ENCODE measurements at regions not wholly inside any gene's neighbourhood (a gene's known extent, or its start where the extent isn't known, plus 50 kb on each side); places are given as distances from the start of the nearest gene placed in this dataset.

DNA sequence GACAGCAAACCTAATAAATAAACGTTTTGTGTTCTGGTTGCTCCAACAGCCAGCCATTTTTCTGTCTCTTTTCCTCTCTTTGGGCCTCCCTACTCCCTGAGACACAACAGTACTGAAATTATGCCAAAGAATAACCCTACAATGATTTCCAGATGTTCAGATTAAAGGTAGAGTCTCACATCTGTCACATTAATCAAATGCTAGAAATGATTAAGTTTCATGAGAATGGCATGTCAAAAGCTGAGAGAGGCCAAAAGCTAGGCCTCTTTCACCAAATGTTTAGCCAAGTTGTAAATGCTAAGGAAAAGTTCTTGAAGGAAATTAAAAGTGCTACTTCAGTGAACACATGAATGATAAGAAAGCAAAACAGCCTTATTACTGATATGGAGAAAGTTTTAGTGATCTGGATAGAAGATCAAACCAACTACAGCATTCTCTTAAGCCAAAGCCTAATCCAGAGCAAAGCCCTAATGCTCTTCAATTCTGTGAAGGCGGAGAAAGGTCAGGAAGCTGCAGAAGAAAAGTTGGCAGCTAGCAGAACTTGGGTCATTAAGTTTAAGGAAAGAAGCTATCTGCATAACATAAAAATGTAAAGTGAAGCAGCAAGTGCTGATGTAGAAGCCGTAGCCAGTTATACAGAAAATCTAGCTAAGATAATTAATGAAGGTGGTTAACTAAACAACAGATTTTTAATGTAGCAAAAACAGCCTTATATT lies 182.1 kb upstream of the NUDT6 start:
- H3K9me3 Mint-ChIP-seq: no peaks in the 10 kb centered on the region
- H3K27me3 Mint-ChIP-seq: no peaks in the 10 kb centered on the region
- H3K36me3 Mint-ChIP-seq: peaks cover 6% of the 10 kb centered on the region
- H3K27ac Mint-ChIP-seq: no peak overlapping the region
- H3K4me3 Mint-ChIP-seq: no peak overlapping the region
- H3K4me1 Mint-ChIP-seq: peaks cover 3% of the 10 kb centered on the region

DNA sequence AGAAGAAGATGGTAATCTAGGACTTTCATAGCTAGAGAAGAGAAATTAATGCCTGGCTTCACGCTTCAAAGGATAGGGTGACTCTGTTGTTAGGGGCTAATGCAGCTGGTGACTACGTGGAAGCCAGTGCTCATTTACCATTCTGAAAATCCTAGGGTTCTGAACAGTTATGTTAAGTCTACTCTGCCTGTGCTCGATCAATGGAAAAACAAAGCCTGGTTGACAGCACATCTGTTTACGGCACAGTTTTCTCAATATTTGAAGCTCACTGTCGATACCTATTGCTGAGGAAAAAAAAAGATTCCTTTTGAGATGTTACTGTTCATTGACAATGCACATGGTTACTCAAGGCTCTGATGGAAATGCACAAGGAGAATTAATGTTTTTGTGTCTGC lies 182.6 kb upstream of the NUDT6 start:
- H3K27ac Mint-ChIP-seq: no peak overlapping the region
- H3K4me3 Mint-ChIP-seq: no peak overlapping the region
- H3K4me1 Mint-ChIP-seq: peaks cover 3% of the 10 kb centered on the region
- peaks cover 6% of the 10 kb centered on the region for H3K36me3 Mint-ChIP-seq
- no peaks in the 10 kb centered on the region for H3K9me3 Mint-ChIP-seq
- no peaks in the 10 kb centered on the region for H3K27me3 Mint-ChIP-seq

DNA sequence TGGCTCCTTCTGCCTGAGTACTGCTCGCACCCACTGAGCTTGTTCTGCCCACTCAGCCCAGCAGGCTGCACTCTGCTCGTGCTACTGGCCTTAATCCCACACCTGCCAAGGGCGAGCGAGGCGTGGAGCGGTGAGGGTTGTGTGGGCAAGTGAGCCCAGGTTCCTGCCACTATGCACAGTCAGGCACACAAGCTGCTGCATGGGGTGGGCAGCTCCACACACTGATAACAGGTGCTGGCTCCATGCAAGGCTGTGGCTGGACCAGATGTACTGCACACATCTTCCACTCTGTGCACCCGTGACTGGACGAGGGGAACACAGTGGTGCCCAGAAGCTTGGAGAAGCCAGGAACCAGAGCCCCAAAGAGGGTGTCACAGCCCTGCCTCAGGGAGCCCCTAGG lies 184.3 kb upstream of the NUDT6 start:
- peaks cover 9% of the 10 kb centered on the region for H3K36me3 Mint-ChIP-seq
- H3K4me3 Mint-ChIP-seq: no peak overlapping the region
- no peaks in the 10 kb centered on the region for H3K9me3 Mint-ChIP-seq
- H3K4me1 Mint-ChIP-seq: peaks cover 3% of the 10 kb centered on the region
- H3K27ac Mint-ChIP-seq: no peak overlapping the region
- no peaks in the 10 kb centered on the region for H3K27me3 Mint-ChIP-seq

DNA sequence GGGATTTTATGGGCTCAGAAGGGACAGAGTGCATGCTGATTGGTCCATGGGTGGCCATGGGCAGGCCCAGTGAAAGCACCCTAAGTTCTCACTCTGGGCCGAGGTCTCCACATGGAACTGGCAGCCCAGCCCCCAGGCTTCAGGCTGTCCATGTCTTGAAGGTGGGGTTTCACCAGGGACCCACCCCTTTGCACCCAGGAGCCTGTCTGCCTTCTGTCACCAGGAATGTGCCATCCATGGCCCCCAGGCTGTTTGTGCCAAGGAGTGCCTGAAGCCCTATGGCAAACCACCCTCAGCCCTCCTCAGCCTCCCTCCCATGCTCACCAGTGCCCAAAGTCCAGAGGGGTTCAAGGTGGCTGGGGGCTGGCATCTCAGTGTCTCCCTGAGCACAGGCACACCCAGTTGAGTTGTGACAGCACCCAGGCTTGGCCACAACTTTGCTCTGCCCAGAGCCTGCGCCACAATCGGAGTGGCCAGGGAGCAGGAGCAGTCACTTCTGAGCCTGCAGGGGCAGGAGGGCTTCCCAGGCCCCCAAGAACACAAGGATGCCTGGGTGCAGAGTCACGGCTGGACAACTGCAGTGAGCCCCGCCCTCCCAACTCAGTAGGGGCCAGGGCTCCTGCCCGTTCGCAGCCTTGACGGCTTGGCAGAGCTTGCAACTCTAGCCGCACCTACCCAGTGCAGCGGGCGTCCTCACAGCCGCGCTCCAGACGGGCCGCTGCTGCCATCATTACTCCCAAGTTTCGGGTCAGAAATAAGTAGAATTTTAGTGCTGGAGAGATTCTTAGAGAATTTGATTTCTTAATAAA lies 185.3 kb upstream of the NUDT6 start:
- H3K27me3 Mint-ChIP-seq: no peaks in the 10 kb centered on the region
- H3K4me1 Mint-ChIP-seq: peaks cover 3% of the 10 kb centered on the region
- H3K9me3 Mint-ChIP-seq: no peaks in the 10 kb centered on the region
- no peak overlapping the region for H3K27ac Mint-ChIP-seq
- no peak overlapping the region for H3K4me3 Mint-ChIP-seq
- H3K36me3 Mint-ChIP-seq: peaks cover 9% of the 10 kb centered on the region

DNA sequence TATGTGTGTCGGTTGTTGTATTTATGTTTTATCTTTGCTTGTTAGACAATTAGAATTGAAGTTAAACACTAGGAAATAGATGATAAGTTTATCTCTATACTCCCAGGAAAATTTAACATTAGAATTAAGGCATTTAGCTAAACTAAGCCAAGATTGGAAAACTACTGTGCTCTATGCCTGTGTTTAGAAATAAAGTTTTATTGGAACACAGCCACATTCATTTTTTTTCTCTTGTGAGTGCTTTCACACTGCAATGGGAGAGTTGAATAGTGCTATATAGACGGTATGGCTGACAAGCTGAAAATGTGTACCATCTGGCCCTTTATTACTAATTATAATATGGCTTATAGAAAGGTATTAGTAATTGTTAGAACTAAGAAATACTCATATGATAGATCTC lies 186.7 kb upstream of the NUDT6 start:
- Mint-ChIP-seq H3K9me3 (no peaks in the 10 kb centered on the region), H3K36me3 (peaks cover 10% of the 10 kb centered on the region), H3K4me3 (no peak overlapping the region), H3K27ac (no peak overlapping the region), H3K27me3 (no peaks in the 10 kb centered on the region), H3K4me1 (no peaks in the 10 kb centered on the region)

DNA sequence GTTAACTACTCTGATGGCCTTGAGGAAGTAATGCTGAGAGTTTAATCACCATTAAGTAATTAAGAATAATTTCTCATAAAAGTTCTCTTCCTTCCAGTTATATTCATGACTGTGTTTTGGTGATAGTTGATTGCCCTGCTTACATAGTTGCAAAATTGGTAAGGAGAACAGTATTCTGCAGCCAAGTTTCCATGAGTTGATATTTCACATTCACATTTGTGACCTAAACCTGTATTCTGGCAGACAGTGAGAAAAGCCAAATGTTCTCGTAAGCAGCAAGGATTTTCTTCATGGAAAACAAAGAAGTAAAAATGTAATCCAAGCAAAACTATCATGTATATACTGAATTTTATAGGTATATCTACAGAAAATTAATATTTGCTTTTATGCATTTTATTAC lies 187.8 kb upstream of the NUDT6 start:
- Mint-ChIP-seq H3K4me1 (no peaks in the 10 kb centered on the region), H3K27ac (no peak overlapping the region), H3K27me3 (no peaks in the 10 kb centered on the region), H3K4me3 (no peak overlapping the region), H3K9me3 (no peaks in the 10 kb centered on the region), H3K36me3 (peaks cover 10% of the 10 kb centered on the region)

DNA sequence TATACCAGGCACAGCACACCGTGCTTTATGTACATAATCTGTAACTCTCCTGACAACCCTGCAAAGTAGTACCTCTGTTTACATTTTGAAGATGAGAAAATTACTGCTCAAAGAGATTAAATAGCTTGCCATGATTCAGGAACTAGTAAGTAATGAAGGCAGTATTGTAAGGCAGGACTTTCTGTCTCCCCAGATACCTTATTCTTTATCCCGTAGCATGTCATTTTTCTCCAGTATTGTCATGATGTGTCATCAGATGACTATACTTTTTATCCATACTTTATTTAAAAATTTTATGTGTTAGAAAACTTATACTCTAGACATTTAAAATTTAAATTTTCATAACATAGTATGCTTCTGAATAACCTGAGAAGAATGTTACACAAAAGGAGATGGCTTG lies 188.3 kb upstream of the NUDT6 start:
- H3K27ac Mint-ChIP-seq: no peak overlapping the region
- peaks cover 7% of the 10 kb centered on the region for H3K36me3 Mint-ChIP-seq
- no peaks in the 10 kb centered on the region for H3K27me3 Mint-ChIP-seq
- no peak overlapping the region for H3K4me3 Mint-ChIP-seq
- no peaks in the 10 kb centered on the region for H3K9me3 Mint-ChIP-seq
- H3K4me1 Mint-ChIP-seq: no peaks in the 10 kb centered on the region

DNA sequence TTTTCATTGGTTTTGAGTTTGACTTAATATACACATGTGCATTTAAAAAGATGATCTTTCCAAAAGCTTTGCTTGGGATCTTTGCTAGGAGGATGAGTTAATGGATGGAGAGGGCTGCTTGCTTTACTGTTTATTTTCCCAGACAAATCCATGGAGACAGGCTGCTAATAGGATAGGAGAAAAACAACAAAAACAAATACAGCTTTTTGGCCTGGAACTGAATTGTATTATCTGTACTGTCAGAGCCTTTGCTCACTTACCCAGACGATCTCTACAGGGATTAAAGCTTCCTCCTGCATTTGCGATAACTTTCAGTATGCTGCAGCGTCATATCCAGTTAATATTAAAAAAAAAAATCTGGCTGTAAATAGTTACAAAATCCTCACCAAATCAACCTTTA lies 190.8 kb upstream of the NUDT6 start:
- peaks cover 9% of the 10 kb centered on the region for H3K36me3 Mint-ChIP-seq
- no peak overlapping the region for H3K27ac Mint-ChIP-seq
- H3K9me3 Mint-ChIP-seq: no peaks in the 10 kb centered on the region
- no peaks in the 10 kb centered on the region for H3K27me3 Mint-ChIP-seq
- no peaks in the 10 kb centered on the region for H3K4me1 Mint-ChIP-seq
- H3K4me3 Mint-ChIP-seq: no peak overlapping the region

DNA sequence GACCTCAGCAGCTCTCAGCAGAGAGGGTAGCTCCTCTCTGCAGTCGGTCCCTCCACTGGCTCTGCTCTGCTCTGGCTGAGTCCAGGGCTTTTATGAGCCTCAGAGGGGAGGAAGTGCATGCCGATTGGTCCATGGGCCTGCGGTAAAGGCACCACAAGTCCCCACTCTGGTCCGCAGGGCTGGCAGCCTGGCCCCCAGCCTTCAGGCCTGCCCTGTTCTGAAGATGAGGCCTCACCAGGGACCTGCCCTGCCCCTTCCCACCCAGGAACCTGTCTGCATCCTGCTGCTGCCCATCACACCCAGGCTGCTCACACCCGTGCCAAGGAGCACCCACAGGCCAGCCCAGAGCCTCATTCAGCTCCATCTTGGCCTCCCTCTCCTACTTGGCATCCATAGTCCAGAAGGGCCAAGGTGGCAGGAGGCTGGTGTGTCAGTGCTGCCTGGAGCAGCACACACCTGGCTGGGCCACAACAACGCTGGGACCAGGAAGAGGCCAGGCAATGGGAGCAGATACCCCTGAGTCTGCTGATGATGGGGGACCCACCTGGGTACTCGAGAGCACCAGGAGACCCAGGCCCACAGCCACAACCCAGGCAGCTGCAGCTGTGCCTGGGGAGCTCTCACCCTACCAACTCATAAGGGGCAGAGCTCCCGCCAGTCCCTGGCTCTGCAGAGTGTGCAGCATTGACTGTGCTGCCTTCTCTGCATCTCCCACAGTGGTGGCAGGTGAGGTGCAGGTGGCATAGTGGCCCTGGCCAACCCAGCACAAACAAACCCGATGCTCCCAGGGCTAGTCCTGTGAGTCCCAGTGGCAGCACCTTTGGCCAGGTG lies 191.9 kb upstream of the NUDT6 start:
- Mint-ChIP-seq H3K27me3 (no peaks in the 10 kb centered on the region), H3K36me3 (peaks cover 12% of the 10 kb centered on the region), H3K4me3 (no peak overlapping the region), H3K27ac (no peak overlapping the region), H3K4me1 (no peaks in the 10 kb centered on the region), H3K9me3 (no peaks in the 10 kb centered on the region)

DNA sequence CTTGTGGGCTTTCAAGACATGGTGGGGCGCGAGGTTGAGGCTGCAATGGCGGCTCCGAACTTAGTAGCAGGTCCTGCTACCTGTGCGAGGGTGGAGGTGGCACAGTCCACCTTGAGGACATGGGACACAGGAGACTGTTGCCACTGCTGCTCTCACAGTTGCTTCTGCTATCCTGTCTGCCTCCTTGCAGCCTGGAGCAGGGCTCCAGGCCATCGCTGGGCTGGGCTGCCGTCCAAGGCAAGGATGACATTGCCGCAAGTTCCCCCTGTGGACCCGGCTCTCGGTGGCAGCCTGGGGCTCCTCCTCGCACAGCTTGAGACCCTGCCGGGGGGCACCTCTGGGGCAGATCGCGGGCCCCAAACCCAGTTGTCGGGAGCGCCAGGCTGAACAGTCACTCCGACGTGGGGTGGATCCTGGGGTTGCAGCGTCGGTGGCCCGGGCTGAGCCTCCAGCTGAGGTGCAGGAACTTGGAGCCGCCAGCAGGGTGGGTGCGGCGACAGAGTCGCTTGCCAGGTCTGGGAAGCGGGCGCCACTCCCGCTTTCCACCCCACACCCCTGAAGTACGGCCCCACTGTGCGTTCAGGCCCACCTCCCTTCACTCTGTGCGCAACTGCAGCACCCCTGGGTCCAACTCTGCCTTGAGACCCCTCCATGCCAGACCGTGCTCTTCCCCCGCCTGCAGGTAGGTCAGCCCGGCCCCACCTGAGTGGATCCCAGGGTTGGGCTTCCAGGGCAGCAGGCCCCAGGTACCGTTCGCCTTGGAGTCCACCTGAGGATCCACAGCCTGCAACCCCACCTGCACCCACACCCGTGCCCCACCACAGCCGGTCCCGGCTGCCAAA lies 192.7 kb upstream of the NUDT6 start:
- Mint-ChIP-seq H3K36me3 (peaks cover 16% of the 10 kb centered on the region), H3K4me1 (no peaks in the 10 kb centered on the region), H3K27ac (no peak overlapping the region), H3K9me3 (no peaks in the 10 kb centered on the region), H3K27me3 (no peaks in the 10 kb centered on the region), H3K4me3 (no peak overlapping the region)

DNA sequence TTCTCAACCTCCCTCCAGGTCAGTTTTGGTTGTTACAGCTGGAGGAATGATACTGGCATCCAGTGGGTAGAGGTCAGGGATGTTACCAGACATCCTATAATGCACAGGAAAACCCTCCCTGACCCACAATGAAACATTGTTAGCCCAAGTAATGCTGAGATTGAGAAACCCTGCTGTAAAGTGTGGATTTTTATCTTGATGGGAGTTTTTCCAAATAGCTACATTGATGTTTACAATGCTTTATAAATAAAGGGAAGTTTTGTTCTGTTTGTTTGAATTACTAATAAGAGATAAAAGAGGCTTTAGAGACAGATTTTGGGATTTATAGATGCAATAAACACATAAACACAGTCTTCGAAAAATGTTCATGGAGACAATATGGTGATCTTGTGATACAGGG lies 194.0 kb upstream of the NUDT6 start:
- H3K4me3 Mint-ChIP-seq: no peak overlapping the region
- no peaks in the 10 kb centered on the region for H3K4me1 Mint-ChIP-seq
- no peak overlapping the region for H3K27ac Mint-ChIP-seq
- no peaks in the 10 kb centered on the region for H3K27me3 Mint-ChIP-seq
- no peaks in the 10 kb centered on the region for H3K9me3 Mint-ChIP-seq
- H3K36me3 Mint-ChIP-seq: peaks cover 13% of the 10 kb centered on the region

DNA sequence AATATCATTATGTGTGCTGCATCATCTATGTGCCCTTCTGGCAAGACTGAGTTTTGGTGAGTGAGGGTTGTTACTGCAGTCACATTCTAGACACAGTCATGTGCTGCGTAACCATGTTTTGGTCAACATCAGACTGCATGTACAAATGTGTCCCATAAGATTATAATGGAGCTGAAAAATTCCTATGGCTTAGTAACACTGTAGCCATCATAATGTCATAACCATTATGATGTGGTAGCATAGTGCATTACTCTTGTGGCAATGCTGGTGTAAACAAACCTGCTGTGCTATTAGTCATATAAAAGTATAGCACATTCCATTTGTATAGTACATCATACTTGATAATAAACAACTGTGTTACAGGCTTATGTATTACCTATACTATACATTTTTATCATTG lies 198.1 kb upstream of the NUDT6 start:
- H3K9me3 Mint-ChIP-seq: no peaks in the 10 kb centered on the region
- no peaks in the 10 kb centered on the region for H3K4me1 Mint-ChIP-seq
- H3K4me3 Mint-ChIP-seq: no peak overlapping the region
- no peaks in the 10 kb centered on the region for H3K27me3 Mint-ChIP-seq
- H3K36me3 Mint-ChIP-seq: peaks cover 17% of the 10 kb centered on the region
- H3K27ac Mint-ChIP-seq: no peak overlapping the region

DNA sequence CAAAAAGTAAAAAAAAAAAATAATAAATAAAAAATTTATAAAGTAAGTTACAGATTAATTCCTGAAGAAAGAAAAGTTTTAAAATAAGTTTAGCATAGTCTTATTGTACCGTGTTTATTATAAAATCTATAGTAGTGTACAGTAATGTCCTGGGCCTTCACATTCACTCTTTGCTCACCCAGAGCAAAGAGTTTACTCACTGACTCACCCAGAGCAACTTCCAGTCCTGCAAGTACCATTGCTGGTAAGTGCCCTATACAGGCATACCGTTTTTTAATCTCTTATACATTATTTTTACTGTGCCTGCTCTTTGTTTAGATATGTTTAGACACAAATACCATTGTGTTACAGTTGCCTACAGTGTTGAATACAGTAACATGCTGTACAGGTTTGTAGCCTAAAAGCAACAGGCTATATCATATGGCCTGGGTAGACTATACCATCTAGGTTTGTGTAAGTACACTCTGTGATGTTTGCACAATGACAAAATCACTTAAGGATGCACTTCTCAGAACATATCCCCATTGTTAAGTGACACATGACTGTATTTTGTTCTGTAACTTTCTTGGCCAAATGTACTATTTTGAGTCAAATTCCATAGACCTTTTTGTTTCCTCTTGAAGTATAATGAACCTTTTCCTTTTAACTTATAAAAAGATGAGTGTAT lies 199.0 kb upstream of the NUDT6 start:
- Mint-ChIP-seq H3K4me1 (no peaks in the 10 kb centered on the region), H3K4me3 (no peak overlapping the region), H3K27ac (no peak overlapping the region), H3K27me3 (no peaks in the 10 kb centered on the region), H3K9me3 (no peaks in the 10 kb centered on the region), H3K36me3 (peaks cover 22% of the 10 kb centered on the region)

DNA sequence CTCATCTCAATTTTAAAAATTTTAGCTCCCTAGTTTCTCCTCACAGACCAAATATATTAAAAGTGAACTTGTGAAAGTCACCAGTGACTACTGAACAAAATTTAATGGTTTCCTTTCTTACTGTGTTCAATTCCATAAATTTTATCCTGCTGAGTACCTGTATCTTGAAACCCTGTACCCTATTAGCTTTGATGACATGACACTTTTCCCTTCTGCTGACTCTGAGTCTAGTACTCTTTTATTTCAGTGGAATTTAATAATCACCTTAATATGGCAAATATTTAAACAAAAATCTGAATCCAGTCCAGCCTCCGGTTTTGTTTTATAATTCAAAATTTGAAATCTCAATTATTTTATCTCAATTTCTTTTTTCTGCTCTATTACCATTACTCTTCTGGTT lies 203.1 kb upstream of the NUDT6 start:
- Mint-ChIP-seq H3K27ac (no peak overlapping the region), H3K4me3 (no peak overlapping the region), H3K9me3 (no peaks in the 10 kb centered on the region)

DNA sequence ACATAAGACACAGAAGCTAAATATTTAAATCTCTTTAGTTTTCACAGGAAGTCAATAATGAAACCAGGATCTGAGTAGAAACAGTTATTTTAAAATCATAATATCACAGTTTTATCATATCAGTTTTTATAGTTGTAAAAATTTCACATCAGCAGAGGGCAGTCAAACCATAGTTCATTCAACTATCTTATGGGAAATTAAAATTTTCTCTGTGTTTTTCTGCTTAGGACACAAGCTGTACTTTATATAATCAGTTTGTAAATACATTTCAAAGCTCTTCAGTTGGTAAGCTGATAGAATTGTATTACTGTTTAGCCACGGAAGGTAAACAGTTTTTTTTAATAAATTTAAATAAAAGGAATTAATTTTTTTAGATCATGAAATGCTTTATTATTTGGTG lies 204.8 kb upstream of the NUDT6 start:
- Mint-ChIP-seq H3K9me3 (no peaks in the 10 kb centered on the region), H3K27me3 (no peaks in the 10 kb centered on the region), H3K27ac (no peak overlapping the region), H3K36me3 (peaks cover 16% of the 10 kb centered on the region), H3K4me1 (no peaks in the 10 kb centered on the region), H3K4me3 (no peak overlapping the region)

More for the DNA sequence above, 203.1 kb upstream of the NUDT6 start:
- no peaks in the 10 kb centered on the region for H3K4me1 Mint-ChIP-seq
- no peaks in the 10 kb centered on the region for H3K27me3 Mint-ChIP-seq
- peaks cover 15% of the 10 kb centered on the region for H3K36me3 Mint-ChIP-seq

Measured in activated naive CD4-positive, alpha-beta T cell treated with anti-CD3 and anti-CD28 coated beads, Interleukin-2, amount 50 U/mL, for 24 hours (primary cell).